GM18508 (cell line): ENCODE measurements at regions not wholly inside any gene's neighbourhood (a gene's known extent, or its start where the extent isn't known, plus 50 kb on each side); places are given as distances from the start of the nearest gene placed in this dataset.

ENCODE experiments used
- ATAC-seq: cut with Tn5 transposase; IDR thresholded peaks from one replicate; pipeline ENCODE4 v1.9.1; 2021; ENCODE audit warnings: moderate number of reproducible peaks; ENCODE audit not compliant: insufficient read depth, unreplicated experiment

DNA sequence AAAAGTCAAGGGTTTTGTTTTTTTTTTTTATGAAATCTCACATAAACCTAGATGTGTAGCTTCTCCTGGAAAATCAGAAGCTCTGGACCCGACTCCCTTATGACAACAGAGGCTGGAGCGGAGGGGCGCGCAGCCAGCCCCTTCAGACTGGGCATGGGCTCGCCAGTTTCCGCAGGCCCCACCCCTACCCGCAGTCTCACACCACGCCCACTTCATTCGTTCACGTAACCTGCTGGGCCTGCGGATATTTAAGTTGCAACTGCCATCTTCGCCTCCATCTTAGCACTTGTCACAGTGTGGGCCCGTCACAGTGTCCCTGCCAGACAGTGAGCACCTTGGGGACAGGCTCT, 111.7 kb upstream of the PTPN1 start:
- no peak for ATAC-seq

- ATAC-seq: no peak
Observed at GRCh38 chr20:50398821-50399554, 111.2 kb upstream of the PTPN1 start.

DNA sequence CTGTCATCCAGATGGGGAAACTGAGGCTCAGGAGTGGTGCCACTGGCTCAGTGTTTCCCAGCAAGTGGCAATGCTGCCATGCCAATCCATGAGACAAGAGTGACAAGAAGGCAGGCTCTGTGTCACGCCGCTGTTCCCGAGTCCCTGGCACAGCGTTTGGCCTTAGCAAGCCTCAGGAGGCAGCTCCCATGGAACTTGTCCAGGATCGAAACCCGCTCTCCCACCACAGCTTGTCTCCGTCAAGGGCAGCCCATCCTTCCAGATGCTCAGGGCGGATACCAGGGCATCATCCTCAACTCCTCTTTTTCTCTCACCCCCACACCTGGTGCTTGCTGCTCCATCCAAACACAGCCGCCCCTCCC, 110.6 kb upstream of the PTPN1 start:
- ATAC-seq: no peak

GRCh38 chr20:50399917-50400704, 110.1 kb upstream of the PTPN1 start:
- ATAC-seq: no peak

GRCh38 chr20:50400705-50401586, 109.2 kb upstream of the PTPN1 start:
- no peak for ATAC-seq

- no peak for ATAC-seq
Observed at GRCh38 chr20:50401587-50402418, 108.4 kb upstream of the PTPN1 start.

DNA sequence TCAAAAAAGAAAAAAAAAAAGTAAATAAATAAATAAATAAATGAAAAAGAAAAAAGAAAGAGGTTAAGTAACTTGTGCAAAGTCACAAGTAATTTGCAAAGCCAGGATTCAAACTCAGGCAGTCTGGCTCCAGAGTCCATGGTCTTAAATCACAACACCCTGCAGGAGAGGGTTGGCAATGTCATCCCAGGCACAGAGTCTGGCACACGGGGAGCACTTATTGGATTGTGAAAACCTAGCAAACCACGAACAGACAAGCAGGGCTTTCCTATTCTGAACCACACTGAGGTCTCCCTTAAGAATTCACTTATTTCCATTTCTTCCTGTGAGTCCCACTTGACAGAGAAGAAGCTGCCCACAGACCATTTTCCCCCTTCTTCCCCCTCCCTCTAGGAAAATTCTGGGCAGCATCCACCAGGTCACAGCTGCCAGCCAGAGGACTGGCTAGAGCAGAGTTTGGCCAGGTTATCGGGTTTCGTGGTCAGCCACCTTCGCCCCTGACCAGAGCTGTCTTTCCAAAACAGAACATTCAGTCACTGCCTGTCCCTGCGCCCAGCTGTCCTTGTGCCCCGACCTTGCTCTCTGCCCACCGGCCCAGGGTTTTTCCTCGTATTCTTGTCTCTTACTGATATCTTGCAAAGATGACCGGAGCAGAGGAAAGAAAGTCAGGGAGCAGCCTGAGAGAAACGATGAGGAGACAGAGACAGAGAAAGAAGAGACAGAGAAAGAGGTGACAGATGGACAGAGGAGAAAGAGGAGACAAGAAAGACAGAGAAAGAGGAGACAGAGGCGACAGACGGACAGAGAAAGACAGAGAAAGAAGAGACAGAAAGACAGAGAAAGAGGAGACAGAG, 106.4 kb upstream of the PTPN1 start:
- ATAC-seq: no peak

DNA sequence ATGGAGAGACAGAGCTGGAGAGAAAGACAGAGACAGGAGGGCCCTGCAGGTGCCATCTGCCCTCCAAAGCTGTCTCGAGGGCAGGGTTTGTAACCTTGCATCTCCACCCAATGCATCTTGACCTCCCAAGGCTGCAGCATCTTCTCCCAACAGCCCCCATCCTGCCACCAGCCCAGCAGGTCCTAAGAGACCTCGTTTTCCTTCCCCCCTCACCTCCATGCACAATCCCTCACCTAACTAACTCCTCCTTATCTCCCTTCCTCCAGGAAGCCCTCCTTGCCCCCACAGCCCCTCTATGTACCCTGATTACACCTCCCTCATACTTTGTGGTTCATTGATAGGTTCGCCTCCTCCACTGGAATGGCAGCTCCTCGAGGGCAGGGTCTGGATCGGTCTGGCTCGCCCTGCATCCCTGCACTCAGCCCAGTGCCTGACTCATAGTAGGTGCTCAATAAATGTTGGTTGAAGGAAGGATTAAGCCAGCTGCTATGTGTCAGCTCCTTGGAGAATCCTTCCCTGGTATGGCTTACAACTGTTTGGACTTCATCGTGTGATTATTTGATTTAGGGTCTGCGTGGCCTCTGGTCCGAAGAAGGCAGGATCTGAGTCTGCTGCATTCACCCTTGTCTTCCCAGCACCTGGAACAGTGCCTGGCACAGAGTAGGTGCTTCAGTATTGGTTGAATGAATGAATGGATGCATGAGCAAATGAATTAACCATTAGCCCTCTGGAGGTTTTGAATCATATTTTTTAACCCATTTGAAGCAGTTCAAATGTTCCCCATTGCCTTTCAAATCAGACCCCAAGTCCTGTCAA, 105.6 kb upstream of the PTPN1 start:
- ATAC-seq: no peak

DNA sequence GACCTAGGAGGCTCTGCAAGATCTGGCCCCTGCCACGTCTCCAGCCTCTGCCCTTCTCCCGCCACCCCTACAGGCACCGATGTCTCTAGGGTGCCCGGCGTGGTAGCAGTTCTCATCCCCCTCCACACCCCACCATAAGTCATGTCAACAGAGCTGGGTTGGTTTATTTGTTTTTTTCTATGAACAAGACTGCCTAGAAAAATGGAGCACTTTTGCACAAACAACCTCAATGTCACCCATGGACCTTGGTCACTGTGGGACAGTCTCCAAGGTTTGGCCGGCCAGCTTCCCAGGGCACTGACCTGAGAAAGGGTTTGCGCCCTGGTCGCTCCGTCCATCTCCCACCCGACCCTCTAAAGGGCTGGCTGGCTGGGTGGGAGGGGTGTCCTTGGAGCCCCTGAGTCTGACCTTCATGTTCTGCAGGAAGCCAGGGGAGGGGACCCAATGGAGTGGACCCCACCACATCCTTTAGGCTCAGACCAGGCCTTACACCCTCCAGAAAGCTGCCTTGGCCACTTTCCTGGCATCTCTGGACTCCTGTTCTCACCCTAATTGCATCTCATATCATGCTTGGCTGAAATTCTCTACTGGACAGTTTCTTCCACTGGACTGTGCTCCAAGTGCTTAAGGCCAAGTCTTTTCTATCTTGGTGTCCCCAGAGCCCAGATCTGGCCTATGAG, 104.8 kb upstream of the PTPN1 start:
- ATAC-seq: no peak

GRCh38 chr20:50405915-50406609, 104.1 kb upstream of the PTPN1 start:
- ATAC-seq: no peak

- no peak for ATAC-seq
Observed at GRCh38 chr20:50406610-50407136, 103.5 kb upstream of the PTPN1 start.

GRCh38 chr20:50408526-50409364, 101.4 kb upstream of the PTPN1 start:
- ATAC-seq: no peak

DNA sequence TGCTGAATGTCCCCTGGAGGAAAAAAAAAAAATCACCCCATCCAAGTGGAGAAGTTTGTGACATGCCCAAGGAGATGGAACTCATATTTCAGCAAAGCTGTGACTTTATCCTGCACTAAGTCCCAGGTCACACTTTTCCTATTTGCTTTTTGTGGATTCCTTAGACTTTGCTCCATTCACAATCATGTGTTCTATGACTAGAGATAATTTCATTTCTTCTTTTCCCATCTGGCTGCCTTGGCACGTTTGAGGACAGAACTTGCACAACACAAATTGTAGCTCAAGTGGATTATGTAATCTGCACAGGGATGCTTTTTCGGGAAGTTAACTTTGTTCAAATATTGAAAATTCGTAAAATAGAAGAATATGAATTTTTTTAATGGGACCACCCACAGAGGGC, 100.7 kb upstream of the PTPN1 start:
- ATAC-seq: no peak

DNA sequence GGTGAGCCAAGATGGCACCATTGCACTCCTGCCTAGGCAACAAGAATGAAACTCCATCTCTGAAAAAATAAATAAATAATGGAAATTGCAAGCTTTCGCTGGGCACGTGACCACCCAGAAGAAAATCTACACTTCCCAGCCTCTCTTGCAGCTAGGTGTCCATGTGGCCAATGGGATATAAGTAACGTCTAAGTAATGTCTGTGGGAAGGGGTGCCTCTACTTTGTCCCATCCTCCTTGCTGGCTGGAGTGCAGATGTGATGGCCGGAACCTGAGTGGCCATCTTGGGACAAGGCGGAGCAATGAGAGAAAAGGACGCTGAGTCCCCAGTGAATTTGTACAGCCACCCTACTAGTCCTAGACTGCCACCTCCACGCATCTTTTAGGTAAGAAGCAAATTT, 99.8 kb upstream of the PTPN1 start:
- ATAC-seq: no peak

- no peak for ATAC-seq
Observed at GRCh38 chr20:50412069-50412468, 98.1 kb upstream of the PTPN1 start.

DNA sequence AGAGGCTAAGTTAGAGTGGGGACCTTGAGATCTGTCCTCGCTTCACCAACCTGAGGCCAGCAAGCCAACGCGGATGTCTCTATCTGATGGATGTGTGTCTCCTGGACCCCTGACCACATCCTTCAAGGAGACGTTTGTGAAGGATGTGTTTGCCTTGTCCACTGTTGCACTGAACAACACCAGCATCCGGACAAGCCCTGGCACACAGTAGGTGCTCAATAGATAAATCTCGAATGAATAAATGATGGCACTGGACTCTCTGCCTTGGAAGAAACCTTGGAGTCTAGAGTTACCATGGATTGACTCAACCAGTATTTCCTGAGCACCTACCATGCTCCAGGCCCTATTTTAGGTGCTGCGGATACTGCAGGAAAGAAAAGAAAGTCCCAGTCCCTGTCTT, 97.7 kb upstream of the PTPN1 start:
- no peak for ATAC-seq
